ENCODE measurements at regions not wholly inside any gene's neighbourhood (a gene's known extent, or its start where the extent isn't known, plus 50 kb on each side); places are given as distances from the start of the nearest gene placed in this dataset.

DNA sequence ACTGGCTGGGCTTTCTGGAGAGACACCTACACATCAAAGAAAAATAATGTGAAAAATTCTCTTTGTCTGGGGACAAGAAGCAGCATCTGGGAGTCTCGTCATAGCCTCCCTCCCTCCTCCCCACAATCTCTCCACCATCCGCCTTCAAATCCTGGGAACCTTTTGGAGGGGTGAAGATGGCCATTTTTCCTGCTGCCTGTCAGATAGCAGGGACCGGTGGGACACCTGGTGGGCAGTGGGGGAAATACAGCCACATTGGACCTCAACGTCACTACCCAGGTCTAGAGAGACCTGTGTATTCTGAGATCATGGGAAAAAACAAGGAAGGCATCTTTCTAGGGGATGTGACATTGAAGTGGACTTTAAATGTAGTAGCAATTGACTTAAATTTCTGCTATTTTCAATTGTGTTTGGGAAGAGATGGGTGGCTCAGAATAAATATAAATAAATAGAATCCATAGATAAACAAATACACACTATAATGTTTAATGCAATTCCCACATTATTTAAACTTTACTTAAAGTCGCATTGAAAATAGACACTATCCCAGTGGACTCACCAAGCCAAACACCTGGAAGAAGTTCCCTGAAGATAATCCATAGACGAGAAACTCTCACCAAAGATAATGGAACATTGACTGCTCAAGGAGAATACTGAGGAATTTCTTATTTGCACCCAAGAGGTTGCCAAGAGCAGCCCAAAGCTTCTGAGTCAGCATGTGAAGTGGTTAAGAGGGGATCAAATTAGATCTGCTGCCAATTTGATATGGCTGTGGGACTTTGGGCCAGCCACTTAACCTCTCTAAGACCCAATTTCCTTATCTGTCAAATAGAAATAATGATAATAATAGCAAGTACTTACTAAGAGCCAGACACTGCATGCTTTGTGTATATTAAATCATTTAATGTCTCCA lies 147.6 kb upstream of the CAMK1G start:
- intact Hi-C loops (cut with DNase I; ENCODE audit: low total_unique reads) (no loop called here), in situ Hi-C loops (cut with MboI; ENCODE audit: low pct_ligation_motif_present in 1 of 4, low pct_unique_long_range_greater_than_20kb in 1 of 4, low sequenced_read_pairs in 3 of 4) (no loop called here)
- WGBS, 2 donors (ENCODE audit: low coverage in 1 of 2), result 29 to 40% methylated on average over 5 to 6 of the region's 6 CpGs
- TF ChIP-seq, protein P1, sequence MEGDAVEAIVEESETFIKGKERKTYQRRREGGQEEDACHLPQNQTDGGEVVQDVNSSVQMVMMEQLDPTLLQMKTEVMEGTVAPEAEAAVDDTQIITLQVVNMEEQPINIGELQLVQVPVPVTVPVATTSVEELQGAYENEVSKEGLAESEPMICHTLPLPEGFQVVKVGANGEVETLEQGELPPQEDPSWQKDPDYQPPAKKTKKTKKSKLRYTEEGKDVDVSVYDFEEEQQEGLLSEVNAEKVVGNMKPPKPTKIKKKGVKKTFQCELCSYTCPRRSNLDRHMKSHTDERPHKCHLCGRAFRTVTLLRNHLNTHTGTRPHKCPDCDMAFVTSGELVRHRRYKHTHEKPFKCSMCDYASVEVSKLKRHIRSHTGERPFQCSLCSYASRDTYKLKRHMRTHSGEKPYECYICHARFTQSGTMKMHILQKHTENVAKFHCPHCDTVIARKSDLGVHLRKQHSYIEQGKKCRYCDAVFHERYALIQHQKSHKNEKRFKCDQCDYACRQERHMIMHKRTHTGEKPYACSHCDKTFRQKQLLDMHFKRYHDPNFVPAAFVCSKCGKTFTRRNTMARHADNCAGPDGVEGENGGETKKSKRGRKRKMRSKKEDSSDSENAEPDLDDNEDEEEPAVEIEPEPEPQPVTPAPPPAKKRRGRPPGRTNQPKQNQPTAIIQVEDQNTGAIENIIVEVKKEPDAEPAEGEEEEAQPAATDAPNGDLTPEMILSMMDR (IDR thresholded peaks at IDR 0.05), result peak; percentile 31 to 57 (median 42)
- TF ChIP-seq POLR2AphosphoS5 (IDR thresholded peaks at IDR 0.05), result no peak
- TF ChIP-seq EP300 (IDR thresholded peaks at IDR 0.05; ENCODE audit: low read depth), result no peak
- TF ChIP-seq POLR2A (IDR thresholded peaks at IDR 0.05), result no peak
- no peaks in the 10 kb centered on the region for H3K9me3 ChIP-seq
- no peaks in the 10 kb centered on the region for H3K27me3 ChIP-seq
- H3K4me1 ChIP-seq, result no peaks in the 10 kb centered on the region
- no peak overlapping the region for H3K27ac ChIP-seq
- no peak overlapping the region for H3K4me3 ChIP-seq
- no peaks in the 10 kb centered on the region for H3K36me3 ChIP-seq
- DNase-seq, result peak; percentile 44

- no peaks in the 10 kb centered on the region for H3K4me1 ChIP-seq
- TF ChIP-seq, protein P1 (IDR thresholded peaks at IDR 0.05), result no peak
- TF ChIP-seq POLR2A (IDR thresholded peaks at IDR 0.05) (no peak), POLR2AphosphoS5 (IDR thresholded peaks at IDR 0.05) (no peak), EP300 (IDR thresholded peaks at IDR 0.05; ENCODE audit: low read depth) (no peak)
- H3K36me3 ChIP-seq, result no peaks in the 10 kb centered on the region
- intact Hi-C loops (cut with DNase I; ENCODE audit: low total_unique reads) (no loop called here), in situ Hi-C loops (cut with MboI; ENCODE audit: low pct_ligation_motif_present in 1 of 4, low pct_unique_long_range_greater_than_20kb in 1 of 4, low sequenced_read_pairs in 3 of 4) (no loop called here)
- no peak overlapping the region for H3K4me3 ChIP-seq
- no peak for DNase-seq
- 79 to 80% methylated on average over 3 of the region's 3 CpGs for whole genome bisulfite sequencing, 2 donors (ENCODE audit: low coverage in 1 of 2)
- no peaks in the 10 kb centered on the region for H3K27me3 ChIP-seq
- no peaks in the 10 kb centered on the region for H3K9me3 ChIP-seq
- no peak overlapping the region for H3K27ac ChIP-seq
Measured at GRCh38 chr1:209439828-209440227, 143.7 kb upstream of the CAMK1G start.

DNA sequence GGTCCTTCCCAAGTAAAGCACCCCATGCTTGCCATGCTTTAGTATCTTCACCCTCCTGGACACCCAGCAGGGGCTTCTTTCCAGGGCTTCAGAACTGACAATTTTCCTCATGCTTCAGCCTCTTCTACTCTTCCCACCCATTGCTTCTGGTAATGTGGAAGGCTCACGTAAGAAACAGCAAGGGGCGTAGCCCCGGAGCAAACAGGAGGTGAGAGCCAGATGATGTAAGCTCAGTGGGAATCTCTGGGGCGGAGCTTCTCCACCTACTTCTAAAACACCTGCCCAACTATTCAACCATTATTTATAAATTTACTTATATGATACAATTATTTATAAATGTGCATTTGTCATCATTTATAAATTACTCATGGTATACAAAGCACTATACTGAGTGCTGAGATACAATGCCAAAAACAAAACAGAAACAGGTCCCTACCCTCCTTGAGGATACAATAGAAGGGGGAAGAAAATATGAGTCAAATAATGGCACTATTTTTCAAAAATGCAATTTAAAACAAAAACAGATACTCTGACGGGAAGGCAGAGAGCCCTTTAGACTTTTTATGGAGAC lies 140.1 kb upstream of the CAMK1G start:
- DNase-seq, result no peak
- 48 to 60% methylated on average over 4 to 5 of the region's 5 CpGs for WGBS, 2 donors (ENCODE audit: low coverage in 1 of 2)
- H3K9me3 ChIP-seq, result no peaks in the 10 kb centered on the region
- H3K4me1 ChIP-seq, result no peaks in the 10 kb centered on the region
- TF ChIP-seq POLR2A (IDR thresholded peaks at IDR 0.05), result no peak
- in situ Hi-C loops (cut with MboI; ENCODE audit: low pct_ligation_motif_present in 1 of 4, low pct_unique_long_range_greater_than_20kb in 1 of 4, low sequenced_read_pairs in 3 of 4) (no loop called here), intact Hi-C loops (cut with DNase I; ENCODE audit: low total_unique reads) (no loop called here)
- H3K27ac ChIP-seq, result no peak overlapping the region
- no peak overlapping the region for H3K4me3 ChIP-seq
- H3K27me3 ChIP-seq, result no peaks in the 10 kb centered on the region
- no peaks in the 10 kb centered on the region for H3K36me3 ChIP-seq

GRCh38 chr1:209443975-209444651 lies 139.4 kb upstream of the CAMK1G start:
- Histone ChIP-seq H3K4me3 (no peak overlapping the region), H3K4me1 (no peaks in the 10 kb centered on the region), H3K9me3 (no peaks in the 10 kb centered on the region), H3K36me3 (no peaks in the 10 kb centered on the region), H3K27ac (no peak overlapping the region), H3K27me3 (no peaks in the 10 kb centered on the region)
- TF ChIP-seq, protein P1 (IDR thresholded peaks at IDR 0.05), result no peak
- TF ChIP-seq EP300 (IDR thresholded peaks at IDR 0.05; ENCODE audit: low read depth) (no peak), POLR2AphosphoS5 (IDR thresholded peaks at IDR 0.05) (no peak), POLR2A (IDR thresholded peaks at IDR 0.05) (no peak)
- DNase-seq, result no peak
- WGBS, 2 donors (ENCODE audit: low coverage in 1 of 2), result 39 to 50% methylated on average over 3 of the region's 3 CpGs
- in situ Hi-C loops (cut with MboI; ENCODE audit: low pct_ligation_motif_present in 1 of 4, low pct_unique_long_range_greater_than_20kb in 1 of 4, low sequenced_read_pairs in 3 of 4), result no loop called here
- intact Hi-C loops (cut with DNase I; ENCODE audit: low total_unique reads), result no loop called here
